Caco-2 (cell line): ENCODE measurements at regions not wholly inside any gene's neighbourhood (a gene's known extent, or its start where the extent isn't known, plus 50 kb on each side); places are given as distances from the start of the nearest gene placed in this dataset.

ENCODE experiments used
- BruUV-seq: library from RNA; stranded (reverse); fragments of 400-500 nt; replicated peaks from 2 replicates; lab custom pipeline; 2021; lab: Mats Ljungman, UMichigan
- CTCF ChIA-PET: fragments of 300-600 bp; sonication (Branson Sonifier 250); formaldehyde crosslinking; loops from one replicate; lab custom pipeline; 2022; ENCODE audit warnings: antibody characterized with exemption; lab: Charles Lee
- POLR2A ChIA-PET: fragments of 300-600 bp; sonication (Branson Sonifier 250); formaldehyde crosslinking; loops from one replicate; lab custom pipeline; 2022; ENCODE audit warnings: antibody characterized with exemption; lab: Charles Lee
- DNase-seq, 2 experiments: peaks; one replicate each; pipeline versions ENCODE4 v3.0.0 to v3.0.0-alpha.2; 2020 to 2022
- H3K27me3 ChIP-seq: replicated peaks from 2 replicates; pipeline ENCODE4 v1.6.0; 2011; ENCODE audit warnings: low read length; ENCODE audit not compliant: control insufficient read depth, insufficient read depth
- H3K36me3 ChIP-seq: 2 replicates; pipeline ENCODE4 v1.5.1; 2011; ENCODE audit warnings: low read length; ENCODE audit not compliant: control insufficient read depth, insufficient read depth
- H3K4me1 ChIP-seq: fragments of 250-450 bp; sonication (Bioruptor Pico); 2 replicates; pipeline ENCODE4 v1.5.1; 2020; ENCODE audit warnings: mild to moderate bottlenecking
- H3K4me3 ChIP-seq: 2 replicates; pipeline ENCODE4 v1.5.1; 2011; ENCODE audit warnings: low read depth, mild to moderate bottlenecking, control low read depth, low read length
- H3K9me3 ChIP-seq: fragments of 250-450 bp; sonication (Bioruptor Pico); 2 replicates; pipeline ENCODE4 v1.5.1; 2020; ENCODE audit warnings: mild to moderate bottlenecking, moderate library complexity
- H3K27ac Mint-ChIP-seq: one replicate; pipeline ENCODE4 v1.8.0; 2022; ENCODE audit warnings: mixed read lengths; ENCODE audit not compliant: unreplicated experiment
- H3K27me3 Mint-ChIP-seq: one replicate; pipeline ENCODE4 v1.8.0; 2022; ENCODE audit warnings: mixed read lengths; ENCODE audit not compliant: insufficient read depth, unreplicated experiment
- H3K36me3 Mint-ChIP-seq: one replicate; pipeline ENCODE4 v1.8.0; 2022; ENCODE audit warnings: mild to moderate bottlenecking, mixed read lengths; ENCODE audit not compliant: insufficient read depth, unreplicated experiment
- H3K4me1 Mint-ChIP-seq: one replicate; pipeline ENCODE4 v1.8.0; 2022; ENCODE audit warnings: low read depth, mixed read lengths; ENCODE audit not compliant: unreplicated experiment
- H3K4me3 Mint-ChIP-seq: one replicate; pipeline ENCODE4 v1.8.0; 2022; ENCODE audit warnings: mild to moderate bottlenecking, moderate library complexity, mixed read lengths; ENCODE audit not compliant: unreplicated experiment
- H3K9me3 Mint-ChIP-seq: one replicate; pipeline ENCODE4 v1.8.0; 2022; ENCODE audit warnings: mixed read lengths; ENCODE audit not compliant: unreplicated experiment
- CTCF ChIP-seq, 2 experiments: fragments of 200-600 bp in 1 of 2; IDR thresholded peaks; 1 replicate in 1 of 2; 2 replicates in 1 of 2; pipeline versions ENCODE4 v1.5.1 to v1.8.0; 2011 to 2022; ENCODE audit warnings: antibody characterized with exemption in 1 of 2, control low read depth in 1 of 2, inconsistent platforms in 1 of 2, low read depth in 1 of 2, low read length in 1 of 2, mild to moderate bottlenecking in 1 of 2, moderate library complexity in 1 of 2; ENCODE audit not compliant: insufficient read depth in 1 of 2, severe bottlenecking in 1 of 2, unreplicated experiment in 1 of 2
- intact Hi-C: fragments of 100-400 bp; cut with micrococcal nuclease; formaldehyde crosslinking; loops from one replicate; pipeline ENCODE4 v1.10.0; 2022; ENCODE audit not compliant: unreplicated experiment

- Mint-ChIP-seq H3K9me3 (peaks cover 10% of the 10 kb centered on the region), H3K4me1 (no peaks in the 10 kb centered on the region), H3K27me3 (no peaks in the 10 kb centered on the region), H3K4me3 (no peak overlapping the region), H3K27ac (no peak overlapping the region), H3K36me3 (no peaks in the 10 kb centered on the region)
- no TSS peak for BruUV-seq
- no peaks in the 10 kb centered on the region for H3K36me3 ChIP-seq
- POLR2A ChIA-PET = no interaction called here
- H3K9me3 ChIP-seq = no peaks in the 10 kb centered on the region
- no peak for TF ChIP-seq CTCF (IDR thresholded peaks at IDR 0.05; ENCODE audit: insufficient read depth in 1 of 2, low read depth in 1 of 2, low read length in 1 of 2, severe bottlenecking in 1 of 2, unreplicated experiment in 1 of 2)
- H3K4me1 ChIP-seq = no peaks in the 10 kb centered on the region
- H3K27me3 ChIP-seq = no peaks in the 10 kb centered on the region
- CTCF ChIA-PET = no interaction called here
- no peak overlapping the region for H3K4me3 ChIP-seq
- intact Hi-C loops = loop anchor here (10.0 kb wide), 2 partner anchors 205 to 525 kb away; no protein-coding TSS in a partner anchor
- DNase-seq = no peak
Measured at GRCh38 chr10:78450239-78450638, 416.6 kb downstream of the RPS24 start.

DNA sequence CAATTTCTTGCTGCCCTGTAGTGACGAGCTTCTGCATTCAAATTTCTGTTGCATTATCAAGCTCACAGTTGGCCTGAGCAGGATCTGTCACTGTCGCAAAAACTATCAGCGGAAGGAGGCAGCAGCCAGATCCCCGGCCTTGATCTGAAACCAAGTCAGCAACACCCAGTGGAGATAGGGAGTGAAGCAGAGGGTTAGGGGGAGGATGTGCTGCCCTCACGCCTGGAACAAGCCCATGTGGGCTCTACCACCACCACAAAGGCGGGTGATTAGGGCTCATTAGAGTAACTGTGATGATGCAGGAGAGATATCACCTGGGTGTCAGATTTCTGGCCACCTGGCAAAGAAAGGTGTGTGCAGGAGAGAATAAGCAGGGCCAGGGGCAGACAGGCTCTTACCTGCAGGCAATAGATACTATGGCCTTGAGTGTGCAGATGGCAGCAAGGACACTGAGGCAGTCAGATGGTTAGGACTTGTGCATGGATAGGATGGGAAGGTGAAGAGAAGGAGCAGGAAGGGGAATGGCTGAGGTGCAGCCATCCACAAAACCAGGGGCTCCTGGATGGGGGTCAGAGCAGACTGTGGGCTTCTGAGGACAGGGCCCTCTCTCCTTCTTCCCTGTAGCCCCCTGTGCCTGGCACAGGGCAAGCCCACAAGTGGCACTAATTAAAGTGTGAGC lies 417.3 kb downstream of the RPS24 start:
- Mint-ChIP-seq H3K27me3 (no peaks in the 10 kb centered on the region), H3K27ac (no peak overlapping the region), H3K4me3 (no peak overlapping the region), H3K9me3 (peaks cover 10% of the 10 kb centered on the region), H3K4me1 (peaks cover 6% of the 10 kb centered on the region), H3K36me3 (no peaks in the 10 kb centered on the region)
- no peaks in the 10 kb centered on the region for H3K9me3 ChIP-seq
- H3K4me3 ChIP-seq = no peak overlapping the region
- BruUV-seq = no TSS peak
- intact Hi-C loops = loop anchor here (10.0 kb wide), 2 partner anchors 204 to 524 kb away; no protein-coding TSS in a partner anchor
- no peaks in the 10 kb centered on the region for H3K27me3 ChIP-seq
- no peak for TF ChIP-seq CTCF (IDR thresholded peaks at IDR 0.05; ENCODE audit: insufficient read depth in 1 of 2, low read depth in 1 of 2, low read length in 1 of 2, severe bottlenecking in 1 of 2, unreplicated experiment in 1 of 2)
- no peaks in the 10 kb centered on the region for H3K4me1 ChIP-seq
- DNase-seq = no peak
- ChIA-PET CTCF (no interaction called here), POLR2A (no interaction called here)
- H3K36me3 ChIP-seq = no peaks in the 10 kb centered on the region

GRCh38 chr10:78451592-78451991 lies 417.9 kb downstream of the RPS24 start:
- TF ChIP-seq CTCF (IDR thresholded peaks at IDR 0.05; ENCODE audit: insufficient read depth in 1 of 2, low read depth in 1 of 2, low read length in 1 of 2, severe bottlenecking in 1 of 2, unreplicated experiment in 1 of 2) = no peak
- Mint-ChIP-seq H3K4me3 (no peak overlapping the region), H3K27ac (no peak overlapping the region), H3K4me1 (peaks cover 9% of the 10 kb centered on the region), H3K36me3 (no peaks in the 10 kb centered on the region), H3K9me3 (peaks cover 10% of the 10 kb centered on the region), H3K27me3 (no peaks in the 10 kb centered on the region)
- Histone ChIP-seq H3K4me3 (no peak overlapping the region), H3K9me3 (no peaks in the 10 kb centered on the region), H3K36me3 (no peaks in the 10 kb centered on the region), H3K27me3 (no peaks in the 10 kb centered on the region), H3K4me1 (peaks cover 3% of the 10 kb centered on the region)
- ChIA-PET CTCF (no interaction called here), POLR2A (no interaction called here)
- DNase-seq = no peak
- BruUV-seq = no TSS peak
- intact Hi-C loops = loop anchor here (10.0 kb wide), 2 partner anchors 203 to 523 kb away; no protein-coding TSS in a partner anchor
